ENCODE measurements at regions not wholly inside any gene's neighbourhood (a gene's known extent, or its start where the extent isn't known, plus 50 kb on each side); places are given as distances from the start of the nearest gene placed in this dataset.

- TF ChIP-seq FOXM1 (IDR thresholded peaks at IDR 0.05; ENCODE audit: borderline replicate concordance): no peak
- DNase-seq (ENCODE audit: extremely low spot score): no peak
- ChIA-PET POLR2A (no interaction called here), CTCF (no interaction called here)
Measured at GRCh38 chr20:48285656-48286055, 500.4 kb upstream of the SULF2 start.

- ChIA-PET CTCF (no interaction called here), POLR2A (no interaction called here)
- TF ChIP-seq NFRKB (IDR thresholded peaks at IDR 0.05) (no peak), FOXA1 (IDR thresholded peaks at IDR 0.05) (no peak)
- DNase-seq (ENCODE audit: extremely low spot score): no peak
Measured at GRCh38 chr20:48284837-48285236, 499.6 kb upstream of the SULF2 start.

- POLR2A ChIA-PET: no interaction called here
- CTCF ChIA-PET: no interaction called here
- TF ChIP-seq PKNOX1 (IDR thresholded peaks at IDR 0.05) (no peak), HDGF (IDR thresholded peaks at IDR 0.05; ENCODE audit: borderline replicate concordance) (no peak), ELF4 (IDR thresholded peaks at IDR 0.05) (no peak), SP1 (IDR thresholded peaks at IDR 0.05) (no peak), FOXM1 (IDR thresholded peaks at IDR 0.05; ENCODE audit: borderline replicate concordance) (no peak), FOXK2 (IDR thresholded peaks at IDR 0.05) (no peak), LEF1 (IDR thresholded peaks at IDR 0.05; ENCODE audit: borderline replicate concordance) (no peak), BHLHE40 (IDR thresholded peaks at IDR 0.05; ENCODE audit: borderline replicate concordance) (no peak), ARNT (IDR thresholded peaks at IDR 0.05) (no peak), ZNF384 (IDR thresholded peaks at IDR 0.05) (no peak), FOXA1 (IDR thresholded peaks at IDR 0.05) (no peak), NFRKB (IDR thresholded peaks at IDR 0.05) (no peak), TARDBP (IDR thresholded peaks at IDR 0.05) (no peak), SUZ12 (IDR thresholded peaks at IDR 0.05) (no peak), CTBP1 (IDR thresholded peaks at IDR 0.05; ENCODE audit: borderline replicate concordance) (no peak), L3MBTL2 (conservative IDR thresholded peaks at IDR 0.05) (no peak)
- no peak for DNase-seq (ENCODE audit: extremely low spot score)
Measured at GRCh38 chr20:48284315-48284714, 499.0 kb upstream of the SULF2 start.

DNA sequence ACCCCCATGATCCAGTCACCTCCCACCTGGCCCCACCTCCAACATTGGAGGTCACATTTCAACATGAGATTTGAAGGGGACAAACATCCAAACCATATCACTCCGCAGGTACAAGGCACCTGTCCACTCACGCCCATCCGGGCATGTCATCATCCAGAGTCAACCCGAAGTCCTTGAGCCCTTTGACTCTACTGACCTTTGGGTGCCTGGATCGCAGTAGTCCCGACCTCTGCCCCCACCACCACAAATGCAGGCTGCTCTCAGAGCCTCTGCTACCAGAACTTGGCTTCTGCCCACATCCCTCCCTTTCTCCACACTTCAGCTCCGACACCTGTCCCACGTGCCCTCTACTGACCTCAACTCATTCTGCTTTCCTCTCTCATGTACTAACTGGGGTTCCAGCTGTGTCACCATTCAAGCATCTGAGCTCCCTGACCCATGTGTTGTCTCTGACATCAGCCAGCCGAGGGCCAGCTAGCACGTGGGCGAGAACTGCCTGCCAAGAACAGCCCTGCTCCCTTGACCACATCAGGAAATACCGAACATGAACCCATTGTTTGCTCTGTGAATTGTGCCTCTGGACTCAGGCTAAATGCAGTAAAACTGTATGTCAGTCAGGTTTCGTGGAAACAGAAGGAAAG lies 498.3 kb upstream of the SULF2 start:
- ChIA-PET CTCF (no interaction called here), POLR2A (no interaction called here)
- DNase-seq (ENCODE audit: extremely low spot score): no peak
- TF ChIP-seq ARNT (IDR thresholded peaks at IDR 0.05) (no peak), FOXK2 (IDR thresholded peaks at IDR 0.05) (no peak), SUZ12 (IDR thresholded peaks at IDR 0.05) (no peak), TARDBP (IDR thresholded peaks at IDR 0.05) (no peak), ELF4 (IDR thresholded peaks at IDR 0.05) (no peak), LEF1 (IDR thresholded peaks at IDR 0.05; ENCODE audit: borderline replicate concordance) (no peak), ZNF384 (IDR thresholded peaks at IDR 0.05) (no peak), CTBP1 (IDR thresholded peaks at IDR 0.05; ENCODE audit: borderline replicate concordance) (no peak), PKNOX1 (IDR thresholded peaks at IDR 0.05) (no peak), BHLHE40 (IDR thresholded peaks at IDR 0.05; ENCODE audit: borderline replicate concordance) (no peak), HDGF (IDR thresholded peaks at IDR 0.05; ENCODE audit: borderline replicate concordance) (no peak), FOXA1 (IDR thresholded peaks at IDR 0.05) (no peak)

- TF ChIP-seq TARDBP (IDR thresholded peaks at IDR 0.05) (no peak), L3MBTL2 (conservative IDR thresholded peaks at IDR 0.05) (no peak), CTBP1 (IDR thresholded peaks at IDR 0.05; ENCODE audit: borderline replicate concordance) (no peak), FOXM1 (IDR thresholded peaks at IDR 0.05; ENCODE audit: borderline replicate concordance) (no peak), ELF4 (IDR thresholded peaks at IDR 0.05) (no peak), SP1 (IDR thresholded peaks at IDR 0.05) (no peak), SUZ12 (IDR thresholded peaks at IDR 0.05) (no peak), ZNF384 (IDR thresholded peaks at IDR 0.05) (no peak), ARNT (IDR thresholded peaks at IDR 0.05) (no peak)
- ChIA-PET CTCF (no interaction called here), POLR2A (no interaction called here)
- DNase-seq (ENCODE audit: extremely low spot score): peak; percentile 21
Measured at GRCh38 chr20:48282591-48283228, 497.4 kb upstream of the SULF2 start.

- no peak for DNase-seq (ENCODE audit: extremely low spot score)
- CTCF ChIA-PET: no interaction called here
- POLR2A ChIA-PET: no interaction called here
- TF ChIP-seq ELF4 (IDR thresholded peaks at IDR 0.05) (no peak), FOXK2 (IDR thresholded peaks at IDR 0.05) (no peak), HDGF (IDR thresholded peaks at IDR 0.05; ENCODE audit: borderline replicate concordance) (no peak), NFRKB (IDR thresholded peaks at IDR 0.05) (no peak), TARDBP (IDR thresholded peaks at IDR 0.05) (no peak), BHLHE40 (IDR thresholded peaks at IDR 0.05; ENCODE audit: borderline replicate concordance) (no peak), FOXM1 (IDR thresholded peaks at IDR 0.05; ENCODE audit: borderline replicate concordance) (no peak), ZNF384 (IDR thresholded peaks at IDR 0.05) (no peak), FOXA1 (IDR thresholded peaks at IDR 0.05) (no peak), L3MBTL2 (conservative IDR thresholded peaks at IDR 0.05) (no peak), SUZ12 (IDR thresholded peaks at IDR 0.05) (no peak), CTBP1 (IDR thresholded peaks at IDR 0.05; ENCODE audit: borderline replicate concordance) (no peak), PKNOX1 (IDR thresholded peaks at IDR 0.05) (no peak), ARNT (IDR thresholded peaks at IDR 0.05) (no peak), SP1 (IDR thresholded peaks at IDR 0.05) (no peak), LEF1 (IDR thresholded peaks at IDR 0.05; ENCODE audit: borderline replicate concordance) (no peak)
Measured at GRCh38 chr20:48281501-48281900, 496.2 kb upstream of the SULF2 start.

All from HEK293T (cell line).